ENCODE measurements at regions not wholly inside any gene's neighbourhood (a gene's known extent, or its start where the extent isn't known, plus 50 kb on each side); places are given as distances from the start of the nearest gene placed in this dataset.

- TF ChIP-seq SKIL (IDR thresholded peaks at IDR 0.05; ENCODE audit: low read depth, poor library complexity, severe bottlenecking), result no peak
Observed at GRCh38 chr18:55735969-55736368, 148.0 kb upstream of the TCF4 start (continued).

DNA sequence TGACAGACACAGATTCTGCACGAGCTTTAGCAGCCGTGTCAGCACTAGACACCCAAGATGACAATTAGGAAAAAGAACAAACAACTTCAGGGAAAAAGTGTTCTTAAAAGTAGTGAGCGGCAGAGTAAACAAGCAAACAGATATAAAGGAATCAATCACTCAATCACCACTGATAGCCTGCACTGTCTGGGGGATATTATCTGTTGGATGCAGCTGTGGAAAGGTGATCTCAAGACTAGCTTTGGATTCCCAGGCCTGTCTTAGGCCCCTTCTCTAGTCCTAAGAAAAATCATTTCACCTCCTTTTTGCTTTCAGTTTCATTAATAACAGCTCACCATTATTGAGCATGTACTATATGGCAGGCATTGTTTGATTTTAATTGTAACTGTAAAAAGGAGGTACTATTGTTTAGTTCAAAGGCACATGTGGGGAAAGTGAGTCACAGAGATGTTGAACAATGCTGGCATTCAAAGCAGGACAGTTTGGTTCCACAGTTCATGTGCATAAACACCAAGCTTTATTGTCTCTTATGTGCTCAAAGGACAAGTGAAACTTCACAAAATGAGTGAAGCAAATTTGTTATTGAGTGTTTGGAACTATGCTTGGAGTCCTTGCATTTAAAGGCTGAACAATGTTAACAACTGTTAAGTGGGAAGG, 147.3 kb upstream of the TCF4 start:
- ChIA-PET RAD21 (ENCODE audit: unreplicated experiment) (no interaction called here), POLR2A (no interaction called here), CTCF (no interaction called here), SMC1A (ENCODE audit: uncharacterized antibody, unreplicated experiment) (no interaction called here)
- intact Hi-C loops (cut with micrococcal nuclease; ENCODE audit: unreplicated experiment) (no loop called here), in situ Hi-C loops (cut with MboI) (no loop called here)
- Histone ChIP-seq H3K27ac (ENCODE audit: control insufficient read depth, insufficient read depth) (no peak overlapping the region), H3K4me2 (ENCODE audit: control insufficient read depth, insufficient read depth) (no peak overlapping the region), H3K4me3 (no peak overlapping the region), H3K9ac (ENCODE audit: control insufficient read depth, insufficient read depth, low read length) (no peak overlapping the region), H3K36me3 (ENCODE audit: control insufficient read depth in 2 of 2, insufficient read depth in 2 of 2, low read length in 1 of 2) (no peaks in the 10 kb centered on the region), H4K20me1 (ENCODE audit: control insufficient read depth, insufficient read depth) (no peaks in the 10 kb centered on the region), H3K9me3 (replicated peaks; ENCODE audit: control insufficient read depth, insufficient read depth, low read length) (no peaks in the 10 kb centered on the region), H3K4me1 (ENCODE audit: control insufficient read depth, insufficient read depth, low read length) (no peaks in the 10 kb centered on the region), H3K79me2 (ENCODE audit: control insufficient read depth, insufficient read depth, low read length) (no peaks in the 10 kb centered on the region), H3K27me3 (replicated peaks in 1 of 2; ENCODE audit: control insufficient read depth in 2 of 2, insufficient read depth in 2 of 2, low read length in 1 of 2) (no peaks in the 10 kb centered on the region), H2AFZ (ENCODE audit: control insufficient read depth, low read depth, low read length) (no peak overlapping the region)
- BruUV-seq (replicated peaks), result no TSS peak
- WGBS (ENCODE audit: insufficient coverage, insufficient replicate concordance, low lambda C conversion rate, missing lambda C conversion rate), result 44% methylated on average over 3 of the region's 3 CpGs
- ATAC-seq (no peak), FAIRE-seq (no peak), DNase-seq (ENCODE audit: low read depth, low spot score) (no peak)
- TF ChIP-seq SREBF1 (IDR thresholded peaks at IDR 0.05; ENCODE audit: low read length) (no peak), CBFB (IDR thresholded peaks at IDR 0.05; ENCODE audit: low read depth) (no peak), ATF3 (IDR thresholded peaks at IDR 0.05; ENCODE audit: borderline replicate concordance, extremely low read depth, low read depth, low read length) (no peak)
- TF ChIP-seq, protein P1, sequence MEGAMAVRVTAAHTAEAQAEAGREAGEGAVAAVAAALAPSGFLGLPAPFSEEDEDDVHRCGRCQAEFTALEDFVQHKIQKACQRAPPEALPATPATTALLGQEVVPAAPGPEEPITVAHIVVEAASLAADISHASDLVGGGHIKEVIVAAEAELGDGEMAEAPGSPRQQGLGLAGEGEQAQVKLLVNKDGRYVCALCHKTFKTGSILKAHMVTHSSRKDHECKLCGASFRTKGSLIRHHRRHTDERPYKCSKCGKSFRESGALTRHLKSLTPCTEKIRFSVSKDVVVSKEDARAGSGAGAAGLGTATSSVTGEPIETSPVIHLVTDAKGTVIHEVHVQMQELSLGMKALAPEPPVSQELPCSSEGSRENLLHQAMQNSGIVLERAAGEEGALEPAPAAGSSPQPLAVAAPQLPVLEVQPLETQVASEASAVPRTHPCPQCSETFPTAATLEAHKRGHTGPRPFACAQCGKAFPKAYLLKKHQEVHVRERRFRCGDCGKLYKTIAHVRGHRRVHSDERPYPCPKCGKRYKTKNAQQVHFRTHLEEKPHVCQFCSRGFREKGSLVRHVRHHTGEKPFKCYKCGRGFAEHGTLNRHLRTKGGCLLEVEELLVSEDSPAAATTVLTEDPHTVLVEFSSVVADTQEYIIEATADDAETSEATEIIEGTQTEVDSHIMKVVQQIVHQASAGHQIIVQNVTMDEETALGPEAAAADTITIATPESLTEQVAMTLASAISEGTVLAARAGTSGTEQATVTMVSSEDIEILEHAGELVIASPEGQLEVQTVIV (IDR thresholded peaks at IDR 0.05; ENCODE audit: borderline replicate concordance, partially characterized antibody), result no peak
- TF ChIP-seq, protein P2, sequence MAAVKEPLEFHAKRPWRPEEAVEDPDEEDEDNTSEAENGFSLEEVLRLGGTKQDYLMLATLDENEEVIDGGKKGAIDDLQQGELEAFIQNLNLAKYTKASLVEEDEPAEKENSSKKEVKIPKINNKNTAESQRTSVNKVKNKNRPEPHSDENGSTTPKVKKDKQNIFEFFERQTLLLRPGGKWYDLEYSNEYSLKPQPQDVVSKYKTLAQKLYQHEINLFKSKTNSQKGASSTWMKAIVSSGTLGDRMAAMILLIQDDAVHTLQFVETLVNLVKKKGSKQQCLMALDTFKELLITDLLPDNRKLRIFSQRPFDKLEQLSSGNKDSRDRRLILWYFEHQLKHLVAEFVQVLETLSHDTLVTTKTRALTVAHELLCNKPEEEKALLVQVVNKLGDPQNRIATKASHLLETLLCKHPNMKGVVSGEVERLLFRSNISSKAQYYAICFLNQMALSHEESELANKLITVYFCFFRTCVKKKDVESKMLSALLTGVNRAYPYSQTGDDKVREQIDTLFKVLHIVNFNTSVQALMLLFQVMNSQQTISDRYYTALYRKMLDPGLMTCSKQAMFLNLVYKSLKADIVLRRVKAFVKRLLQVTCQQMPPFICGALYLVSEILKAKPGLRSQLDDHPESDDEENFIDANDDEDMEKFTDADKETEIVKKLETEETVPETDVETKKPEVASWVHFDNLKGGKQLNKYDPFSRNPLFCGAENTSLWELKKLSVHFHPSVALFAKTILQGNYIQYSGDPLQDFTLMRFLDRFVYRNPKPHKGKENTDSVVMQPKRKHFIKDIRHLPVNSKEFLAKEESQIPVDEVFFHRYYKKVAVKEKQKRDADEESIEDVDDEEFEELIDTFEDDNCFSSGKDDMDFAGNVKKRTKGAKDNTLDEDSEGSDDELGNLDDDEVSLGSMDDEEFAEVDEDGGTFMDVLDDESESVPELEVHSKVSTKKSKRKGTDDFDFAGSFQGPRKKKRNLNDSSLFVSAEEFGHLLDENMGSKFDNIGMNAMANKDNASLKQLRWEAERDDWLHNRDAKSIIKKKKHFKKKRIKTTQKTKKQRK (IDR thresholded peaks at IDR 0.05; ENCODE audit: low read depth, low read length), result no peak
- TF ChIP-seq, protein P3, sequence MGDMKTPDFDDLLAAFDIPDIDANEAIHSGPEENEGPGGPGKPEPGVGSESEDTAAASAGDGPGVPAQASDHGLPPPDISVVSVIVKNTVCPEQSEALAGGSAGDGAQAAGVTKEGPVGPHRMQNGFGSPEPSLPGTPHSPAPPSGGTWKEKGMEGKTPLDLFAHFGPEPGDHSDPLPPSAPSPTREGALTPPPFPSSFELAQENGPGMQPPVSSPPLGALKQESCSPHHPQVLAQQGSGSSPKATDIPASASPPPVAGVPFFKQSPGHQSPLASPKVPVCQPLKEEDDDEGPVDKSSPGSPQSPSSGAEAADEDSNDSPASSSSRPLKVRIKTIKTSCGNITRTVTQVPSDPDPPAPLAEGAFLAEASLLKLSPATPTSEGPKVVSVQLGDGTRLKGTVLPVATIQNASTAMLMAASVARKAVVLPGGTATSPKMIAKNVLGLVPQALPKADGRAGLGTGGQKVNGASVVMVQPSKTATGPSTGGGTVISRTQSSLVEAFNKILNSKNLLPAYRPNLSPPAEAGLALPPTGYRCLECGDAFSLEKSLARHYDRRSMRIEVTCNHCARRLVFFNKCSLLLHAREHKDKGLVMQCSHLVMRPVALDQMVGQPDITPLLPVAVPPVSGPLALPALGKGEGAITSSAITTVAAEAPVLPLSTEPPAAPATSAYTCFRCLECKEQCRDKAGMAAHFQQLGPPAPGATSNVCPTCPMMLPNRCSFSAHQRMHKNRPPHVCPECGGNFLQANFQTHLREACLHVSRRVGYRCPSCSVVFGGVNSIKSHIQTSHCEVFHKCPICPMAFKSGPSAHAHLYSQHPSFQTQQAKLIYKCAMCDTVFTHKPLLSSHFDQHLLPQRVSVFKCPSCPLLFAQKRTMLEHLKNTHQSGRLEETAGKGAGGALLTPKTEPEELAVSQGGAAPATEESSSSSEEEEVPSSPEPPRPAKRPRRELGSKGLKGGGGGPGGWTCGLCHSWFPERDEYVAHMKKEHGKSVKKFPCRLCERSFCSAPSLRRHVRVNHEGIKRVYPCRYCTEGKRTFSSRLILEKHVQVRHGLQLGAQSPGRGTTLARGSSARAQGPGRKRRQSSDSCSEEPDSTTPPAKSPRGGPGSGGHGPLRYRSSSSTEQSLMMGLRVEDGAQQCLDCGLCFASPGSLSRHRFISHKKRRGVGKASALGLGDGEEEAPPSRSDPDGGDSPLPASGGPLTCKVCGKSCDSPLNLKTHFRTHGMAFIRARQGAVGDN (IDR thresholded peaks at IDR 0.05), result no peak
